ENCODE measurements at regions not wholly inside any gene's neighbourhood (a gene's known extent, or its start where the extent isn't known, plus 50 kb on each side); places are given as distances from the start of the nearest gene placed in this dataset.

DNA sequence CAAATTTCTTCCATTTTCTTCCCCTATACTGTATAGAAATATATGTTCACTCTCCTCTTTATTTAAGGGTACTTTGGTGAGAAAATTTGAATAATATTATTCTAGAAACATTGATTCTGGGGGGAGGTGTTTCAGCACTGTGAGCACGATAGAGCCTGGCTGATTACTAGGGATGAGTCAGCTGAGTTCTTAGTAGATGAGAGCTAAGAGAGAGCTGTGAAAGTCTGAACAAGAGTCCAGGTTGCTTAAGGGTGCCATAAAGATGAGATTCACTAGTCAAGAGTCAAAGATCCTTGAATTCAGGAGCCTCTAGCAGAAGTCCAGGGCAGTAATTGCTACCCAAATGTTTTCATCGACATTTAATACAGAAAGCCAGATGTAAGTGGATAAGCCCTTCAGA lies 756.6 kb upstream of the API5 start:
- Mint-ChIP-seq H3K27ac (no peak overlapping the region), H3K9me3 (peaks cover 11% of the 10 kb centered on the region in 2 donors), H3K4me1 (no peaks in the 10 kb centered on the region), H3K4me3 (no peak overlapping the region), H3K27me3 (ENCODE audit: low read depth in 2 of 2) (no peaks in the 10 kb centered on the region), H3K36me3 (no peaks in the 10 kb centered on the region)
- ATAC-seq (no peak), DNase-seq (no peak)
- Histone ChIP-seq H3K9me3 (ENCODE audit: control insufficient read depth, insufficient read depth, low read length) (no peaks in the 10 kb centered on the region), H3K27me3 (ENCODE audit: control insufficient read depth, insufficient read depth, low read length) (no peaks in the 10 kb centered on the region), H3K4me3 (ENCODE audit: low read length) (no peak overlapping the region), H3K27ac (ENCODE audit: low read length) (no peak overlapping the region), H3K4me1 (ENCODE audit: control insufficient read depth, insufficient read depth, low read length) (no peaks in the 10 kb centered on the region), H3K36me3 (ENCODE audit: control insufficient read depth, insufficient read depth, low read length) (no peaks in the 10 kb centered on the region)
- WGBS (ENCODE audit: insufficient coverage) = 87% methylated on average over 2 of the region's 2 CpGs
- intact Hi-C loops (cut with micrococcal nuclease) = no loop called here
- TF ChIP-seq, protein P1, sequence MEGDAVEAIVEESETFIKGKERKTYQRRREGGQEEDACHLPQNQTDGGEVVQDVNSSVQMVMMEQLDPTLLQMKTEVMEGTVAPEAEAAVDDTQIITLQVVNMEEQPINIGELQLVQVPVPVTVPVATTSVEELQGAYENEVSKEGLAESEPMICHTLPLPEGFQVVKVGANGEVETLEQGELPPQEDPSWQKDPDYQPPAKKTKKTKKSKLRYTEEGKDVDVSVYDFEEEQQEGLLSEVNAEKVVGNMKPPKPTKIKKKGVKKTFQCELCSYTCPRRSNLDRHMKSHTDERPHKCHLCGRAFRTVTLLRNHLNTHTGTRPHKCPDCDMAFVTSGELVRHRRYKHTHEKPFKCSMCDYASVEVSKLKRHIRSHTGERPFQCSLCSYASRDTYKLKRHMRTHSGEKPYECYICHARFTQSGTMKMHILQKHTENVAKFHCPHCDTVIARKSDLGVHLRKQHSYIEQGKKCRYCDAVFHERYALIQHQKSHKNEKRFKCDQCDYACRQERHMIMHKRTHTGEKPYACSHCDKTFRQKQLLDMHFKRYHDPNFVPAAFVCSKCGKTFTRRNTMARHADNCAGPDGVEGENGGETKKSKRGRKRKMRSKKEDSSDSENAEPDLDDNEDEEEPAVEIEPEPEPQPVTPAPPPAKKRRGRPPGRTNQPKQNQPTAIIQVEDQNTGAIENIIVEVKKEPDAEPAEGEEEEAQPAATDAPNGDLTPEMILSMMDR (IDR thresholded peaks at IDR 0.05) = no peak

DNA sequence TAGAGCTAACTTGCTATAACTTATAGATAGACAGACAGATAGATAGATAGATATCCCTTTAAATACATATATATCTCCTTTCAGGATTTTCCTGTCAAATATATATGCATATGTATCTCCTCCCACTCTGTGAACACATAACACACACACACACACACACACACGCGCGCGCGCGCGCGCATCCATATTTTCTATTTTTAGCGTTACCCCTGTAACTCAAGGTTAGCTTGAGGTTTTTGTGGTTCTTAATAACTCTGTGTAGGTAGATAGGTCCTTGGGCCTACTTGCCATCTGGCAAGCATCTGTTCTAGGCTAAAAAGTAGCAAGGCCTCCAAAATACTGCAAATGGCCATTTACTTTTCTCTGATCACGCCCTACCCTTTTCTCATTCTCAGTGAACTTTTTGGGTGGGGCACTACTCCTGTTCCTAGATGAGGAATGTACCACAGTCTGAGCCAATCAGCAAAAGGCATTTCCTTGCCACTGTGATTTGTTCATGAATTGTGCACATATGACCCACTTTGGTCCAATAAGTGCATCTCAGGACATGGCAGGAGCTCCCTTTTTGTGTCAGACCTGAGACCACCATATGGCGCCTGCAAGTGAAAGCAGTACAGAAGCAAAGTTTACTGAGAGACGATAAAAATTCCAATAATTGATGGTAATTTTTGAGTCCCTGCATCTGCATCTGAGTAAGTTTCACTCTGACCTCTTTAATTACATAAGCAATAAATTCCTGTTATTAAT lies 740.5 kb upstream of the API5 start:
- Histone ChIP-seq H3K4me1 (ENCODE audit: control insufficient read depth, insufficient read depth, low read length) (no peaks in the 10 kb centered on the region), H3K4me3 (ENCODE audit: low read length) (no peak overlapping the region), H3K27ac (ENCODE audit: low read length) (no peak overlapping the region), H3K27me3 (ENCODE audit: control insufficient read depth, insufficient read depth, low read length) (no peaks in the 10 kb centered on the region), H3K9me3 (ENCODE audit: control insufficient read depth, insufficient read depth, low read length) (no peaks in the 10 kb centered on the region), H3K36me3 (ENCODE audit: control insufficient read depth, insufficient read depth, low read length) (no peaks in the 10 kb centered on the region)
- peaks cover 8% of the 10 kb centered on the region for H3K36me3 Mint-ChIP-seq
- no peak for ATAC-seq
- intact Hi-C loops (cut with micrococcal nuclease) = no loop called here
- no peak overlapping the region for H3K4me3 Mint-ChIP-seq
- H3K27me3 Mint-ChIP-seq (ENCODE audit: low read depth in 2 of 2) = no peaks in the 10 kb centered on the region
- H3K27ac Mint-ChIP-seq = no peak overlapping the region
- DNase-seq = no peak
- H3K9me3 Mint-ChIP-seq = peaks cover 6 to 8% of the 10 kb centered on the region in 2 donors
- TF ChIP-seq, protein P1 (IDR thresholded peaks at IDR 0.05) = no peak
- H3K4me1 Mint-ChIP-seq = no peaks in the 10 kb centered on the region
- WGBS (ENCODE audit: insufficient coverage) = 36% methylated on average over 11 of the region's 12 CpGs

DNA sequence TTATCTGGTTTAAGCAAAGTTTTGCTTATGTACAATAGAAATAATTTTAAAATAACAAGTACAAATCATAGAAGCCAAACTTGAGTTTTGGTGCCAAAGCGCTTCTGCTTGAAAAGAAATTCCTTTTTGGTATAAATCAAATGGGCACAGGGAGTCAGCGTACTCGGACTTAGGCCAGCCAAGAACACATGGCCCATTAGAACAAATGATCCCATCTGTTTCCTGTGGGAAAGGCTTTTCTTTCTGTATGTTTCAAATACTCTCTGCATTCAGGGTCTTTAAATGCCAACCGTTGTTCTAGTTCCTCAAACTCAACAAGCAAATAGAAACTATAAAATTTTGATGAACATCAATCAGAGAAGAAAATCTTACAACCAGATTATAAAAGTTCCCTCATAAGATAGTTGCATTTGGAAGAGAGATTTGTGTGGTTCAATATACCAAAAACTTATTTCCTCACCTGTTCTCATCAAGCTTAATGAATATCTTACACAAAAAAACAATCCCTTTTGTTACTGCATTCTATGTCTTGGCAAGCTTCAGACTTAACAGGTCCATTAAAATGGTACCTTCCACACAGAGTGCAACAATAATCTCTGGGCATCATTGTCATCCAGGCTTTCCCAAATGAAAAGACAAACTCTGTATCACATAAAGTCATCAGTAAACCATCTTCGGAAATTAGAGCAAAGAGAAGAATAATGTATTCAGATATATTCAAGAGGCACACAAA lies 739.8 kb upstream of the API5 start:
- H3K27me3 ChIP-seq (ENCODE audit: control insufficient read depth, insufficient read depth, low read length) = no peaks in the 10 kb centered on the region
- H3K27ac Mint-ChIP-seq = no peak overlapping the region
- H3K4me3 ChIP-seq (ENCODE audit: low read length) = no peak overlapping the region
- H3K4me3 Mint-ChIP-seq = no peak overlapping the region
- ATAC-seq (no peak), DNase-seq (no peak)
- H3K27me3 Mint-ChIP-seq (ENCODE audit: low read depth in 2 of 2) = no peaks in the 10 kb centered on the region
- H3K36me3 Mint-ChIP-seq = peaks cover 8% of the 10 kb centered on the region
- H3K9me3 Mint-ChIP-seq = peaks cover 6 to 7% of the 10 kb centered on the region in 2 donors
- H3K27ac ChIP-seq (ENCODE audit: low read length) = no peak overlapping the region
- intact Hi-C loops (cut with micrococcal nuclease) = no loop called here
- no peaks in the 10 kb centered on the region for H3K36me3 ChIP-seq (ENCODE audit: control insufficient read depth, insufficient read depth, low read length)
- no peaks in the 10 kb centered on the region for H3K4me1 Mint-ChIP-seq
- TF ChIP-seq, protein P1 (IDR thresholded peaks at IDR 0.05) = no peak
- H3K9me3 ChIP-seq (ENCODE audit: control insufficient read depth, insufficient read depth, low read length) = no peaks in the 10 kb centered on the region
- WGBS (ENCODE audit: insufficient coverage) = 10% methylated on average over 4 of the region's 5 CpGs
- H3K4me1 ChIP-seq (ENCODE audit: control insufficient read depth, insufficient read depth, low read length) = no peaks in the 10 kb centered on the region

Measured in natural killer cell (primary cell).